GM12891 (cell line): ENCODE measurements at regions not wholly inside any gene's neighbourhood (a gene's known extent, or its start where the extent isn't known, plus 50 kb on each side); places are given as distances from the start of the nearest gene placed in this dataset.

Experiments
- PAX5 ChIP-seq: IDR thresholded peaks from 2 replicates; pipeline ENCODE4 v1.6.1; 2011; ENCODE audit warnings: low read length, moderate library complexity, mild to moderate bottlenecking; ENCODE audit not compliant: insufficient read depth, severe bottlenecking
- POLR2A ChIP-seq: IDR thresholded peaks from 2 replicates; pipeline ENCODE4 v1.6.1; 2011; ENCODE audit warnings: low read depth, low read length, control low read depth
- POLR2AphosphoS5 ChIP-seq: IDR thresholded peaks from 2 replicates; pipeline ENCODE4 v1.6.1; 2011; ENCODE audit warnings: low read depth, low read length, control low read depth
- SPI1 ChIP-seq: IDR thresholded peaks from 2 replicates; pipeline ENCODE4 v1.6.1; 2011; ENCODE audit warnings: low read depth, low read length, control low read depth
- TAF1 ChIP-seq: IDR thresholded peaks from 2 replicates; pipeline ENCODE4 v1.6.1; 2011; ENCODE audit warnings: low read depth, low read length, control low read depth

DNA sequence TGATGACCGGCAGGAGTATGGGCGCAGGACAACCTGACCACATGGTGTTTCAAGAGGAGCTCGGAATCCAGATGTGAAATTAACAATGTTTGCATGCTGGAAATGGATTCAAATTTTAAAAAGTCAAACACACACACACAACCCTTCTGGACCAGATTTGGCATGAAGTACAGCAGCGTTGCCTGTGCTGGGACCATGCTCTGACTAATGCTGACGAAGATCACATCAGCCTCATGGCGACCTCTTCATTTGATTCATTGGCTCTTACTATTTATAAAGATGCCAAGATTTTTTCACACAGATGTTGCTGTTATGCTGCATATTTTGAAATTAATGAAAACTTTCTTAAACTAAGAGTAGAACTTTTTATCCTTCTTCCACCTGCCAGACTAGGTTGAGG, 926.6 kb upstream of the TMEM132C start:
- TF ChIP-seq TAF1 (no peak), POLR2A (no peak), POLR2AphosphoS5 (no peak), SPI1 (no peak), PAX5 (no peak)
